ENCODE measurements at regions not wholly inside any gene's neighbourhood (a gene's known extent, or its start where the extent isn't known, plus 50 kb on each side); places are given as distances from the start of the nearest gene placed in this dataset.

GRCh38 chr2:3042601-3043585 is 334.7 kb downstream of the EIPR1 start:
- in situ Hi-C loops (cut with HindIII; ENCODE audit: low sequenced_read_pairs), result no loop called here
- no peak for TF ChIP-seq CTCF (IDR thresholded peaks at IDR 0.05; ENCODE audit: low read depth, low read length, missing control alignments)
- H3K4me3 ChIP-seq (ENCODE audit: low read depth, low read length), result no peak overlapping the region
- no peak for DNase-seq (ENCODE audit: low read depth)

- no peak for TF ChIP-seq CTCF (IDR thresholded peaks at IDR 0.05; ENCODE audit: low read depth, low read length, missing control alignments)
- no peak overlapping the region for H3K4me3 ChIP-seq (ENCODE audit: low read depth, low read length)
- in situ Hi-C loops (cut with HindIII; ENCODE audit: low sequenced_read_pairs), result no loop called here
- peak; percentile 26 for DNase-seq (ENCODE audit: low read depth)
Measured at GRCh38 chr2:3041841-3042600, 335.6 kb downstream of the EIPR1 start.

- in situ Hi-C loops (cut with HindIII; ENCODE audit: low sequenced_read_pairs), result no loop called here
- no peak overlapping the region for H3K4me3 ChIP-seq (ENCODE audit: low read depth, low read length)
- no peak for DNase-seq (ENCODE audit: low read depth)
- no peak for TF ChIP-seq CTCF (IDR thresholded peaks at IDR 0.05; ENCODE audit: low read depth, low read length, missing control alignments)
Measured at GRCh38 chr2:3041246-3041645, 336.4 kb downstream of the EIPR1 start.

GRCh38 chr2:3040496-3041140 is 337.0 kb downstream of the EIPR1 start:
- no peak overlapping the region for H3K4me3 ChIP-seq (ENCODE audit: low read depth, low read length)
- TF ChIP-seq CTCF (IDR thresholded peaks at IDR 0.05; ENCODE audit: low read depth, low read length, missing control alignments), result no peak
- in situ Hi-C loops (cut with HindIII; ENCODE audit: low sequenced_read_pairs), result no loop called here
- no peak for DNase-seq (ENCODE audit: low read depth)

- in situ Hi-C loops (cut with HindIII; ENCODE audit: low sequenced_read_pairs), result no loop called here
- TF ChIP-seq CTCF (IDR thresholded peaks at IDR 0.05; ENCODE audit: low read depth, low read length, missing control alignments), result no peak
- DNase-seq (ENCODE audit: low read depth), result no peak
- H3K4me3 ChIP-seq (ENCODE audit: low read depth, low read length), result no peak overlapping the region
Measured at GRCh38 chr2:3040066-3040428, 337.6 kb downstream of the EIPR1 start.

Measured in astrocyte of the cerebellum (primary cell).